ENCODE measurements at regions not wholly inside any gene's neighbourhood (a gene's known extent, or its start where the extent isn't known, plus 50 kb on each side); places are given as distances from the start of the nearest gene placed in this dataset.

DNA sequence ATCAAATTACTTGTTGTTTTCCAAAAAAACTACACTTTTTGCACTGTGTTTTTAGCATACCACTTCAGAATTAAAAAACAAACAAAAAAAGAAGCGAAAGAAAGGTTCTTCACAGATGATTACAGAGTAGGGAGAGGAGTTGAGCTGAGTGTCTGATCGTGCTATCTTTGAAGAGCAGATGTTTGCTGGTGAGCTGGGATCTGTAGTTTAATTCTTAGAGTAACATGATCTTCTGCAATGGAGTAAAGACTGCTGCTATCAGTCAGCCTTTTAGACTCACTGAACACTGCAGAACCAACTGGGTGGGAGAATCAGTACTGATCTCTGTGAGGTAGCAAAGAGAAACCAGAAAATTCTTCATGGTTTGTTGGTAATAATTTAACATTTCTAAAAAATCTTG is 1197.8 kb upstream of the SORCS1 start (continued):
- TF ChIP-seq, protein P1, sequence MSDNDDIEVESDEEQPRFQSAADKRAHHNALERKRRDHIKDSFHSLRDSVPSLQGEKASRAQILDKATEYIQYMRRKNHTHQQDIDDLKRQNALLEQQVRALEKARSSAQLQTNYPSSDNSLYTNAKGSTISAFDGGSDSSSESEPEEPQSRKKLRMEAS (CRISPR knock-in tag; IDR thresholded peaks at IDR 0.05), result no peak
- TF ChIP-seq OVOL2 (CRISPR knock-in tag; IDR thresholded peaks at IDR 0.05; ENCODE audit: borderline replicate concordance) (no peak), FOXJ3 (CRISPR knock-in tag; IDR thresholded peaks at IDR 0.05; ENCODE audit: borderline replicate concordance) (no peak), PRRX2 (CRISPR knock-in tag; IDR thresholded peaks at IDR 0.05) (no peak), ZNF423 (CRISPR knock-in tag; IDR thresholded peaks at IDR 0.05) (no peak), ZNF263 (CRISPR knock-in tag; IDR thresholded peaks at IDR 0.05; ENCODE audit: low read depth) (no peak), NR1H2 (CRISPR knock-in tag; IDR thresholded peaks at IDR 0.05) (no peak)
- TF ChIP-seq, protein P2, sequence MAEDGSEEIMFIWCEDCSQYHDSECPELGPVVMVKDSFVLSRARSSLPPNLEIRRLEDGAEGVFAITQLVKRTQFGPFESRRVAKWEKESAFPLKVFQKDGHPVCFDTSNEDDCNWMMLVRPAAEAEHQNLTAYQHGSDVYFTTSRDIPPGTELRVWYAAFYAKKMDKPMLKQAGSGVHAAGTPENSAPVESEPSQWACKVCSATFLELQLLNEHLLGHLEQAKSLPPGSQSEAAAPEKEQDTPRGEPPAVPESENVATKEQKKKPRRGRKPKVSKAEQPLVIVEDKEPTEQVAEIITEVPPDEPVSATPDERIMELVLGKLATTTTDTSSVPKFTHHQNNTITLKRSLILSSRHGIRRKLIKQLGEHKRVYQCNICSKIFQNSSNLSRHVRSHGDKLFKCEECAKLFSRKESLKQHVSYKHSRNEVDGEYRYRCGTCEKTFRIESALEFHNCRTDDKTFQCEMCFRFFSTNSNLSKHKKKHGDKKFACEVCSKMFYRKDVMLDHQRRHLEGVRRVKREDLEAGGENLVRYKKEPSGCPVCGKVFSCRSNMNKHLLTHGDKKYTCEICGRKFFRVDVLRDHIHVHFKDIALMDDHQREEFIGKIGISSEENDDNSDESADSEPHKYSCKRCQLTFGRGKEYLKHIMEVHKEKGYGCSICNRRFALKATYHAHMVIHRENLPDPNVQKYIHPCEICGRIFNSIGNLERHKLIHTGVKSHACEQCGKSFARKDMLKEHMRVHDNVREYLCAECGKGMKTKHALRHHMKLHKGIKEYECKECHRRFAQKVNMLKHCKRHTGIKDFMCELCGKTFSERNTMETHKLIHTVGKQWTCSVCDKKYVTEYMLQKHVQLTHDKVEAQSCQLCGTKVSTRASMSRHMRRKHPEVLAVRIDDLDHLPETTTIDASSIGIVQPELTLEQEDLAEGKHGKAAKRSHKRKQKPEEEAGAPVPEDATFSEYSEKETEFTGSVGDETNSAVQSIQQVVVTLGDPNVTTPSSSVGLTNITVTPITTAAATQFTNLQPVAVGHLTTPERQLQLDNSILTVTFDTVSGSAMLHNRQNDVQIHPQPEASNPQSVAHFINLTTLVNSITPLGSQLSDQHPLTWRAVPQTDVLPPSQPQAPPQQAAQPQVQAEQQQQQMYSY (CRISPR knock-in tag; IDR thresholded peaks at IDR 0.05), result no peak
- TF ChIP-seq, protein P3, sequence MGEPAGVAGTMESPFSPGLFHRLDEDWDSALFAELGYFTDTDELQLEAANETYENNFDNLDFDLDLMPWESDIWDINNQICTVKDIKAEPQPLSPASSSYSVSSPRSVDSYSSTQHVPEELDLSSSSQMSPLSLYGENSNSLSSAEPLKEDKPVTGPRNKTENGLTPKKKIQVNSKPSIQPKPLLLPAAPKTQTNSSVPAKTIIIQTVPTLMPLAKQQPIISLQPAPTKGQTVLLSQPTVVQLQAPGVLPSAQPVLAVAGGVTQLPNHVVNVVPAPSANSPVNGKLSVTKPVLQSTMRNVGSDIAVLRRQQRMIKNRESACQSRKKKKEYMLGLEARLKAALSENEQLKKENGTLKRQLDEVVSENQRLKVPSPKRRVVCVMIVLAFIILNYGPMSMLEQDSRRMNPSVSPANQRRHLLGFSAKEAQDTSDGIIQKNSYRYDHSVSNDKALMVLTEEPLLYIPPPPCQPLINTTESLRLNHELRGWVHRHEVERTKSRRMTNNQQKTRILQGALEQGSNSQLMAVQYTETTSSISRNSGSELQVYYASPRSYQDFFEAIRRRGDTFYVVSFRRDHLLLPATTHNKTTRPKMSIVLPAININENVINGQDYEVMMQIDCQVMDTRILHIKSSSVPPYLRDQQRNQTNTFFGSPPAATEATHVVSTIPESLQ (CRISPR knock-in tag; IDR thresholded peaks at IDR 0.05), result no peak
- TF ChIP-seq, protein P4, sequence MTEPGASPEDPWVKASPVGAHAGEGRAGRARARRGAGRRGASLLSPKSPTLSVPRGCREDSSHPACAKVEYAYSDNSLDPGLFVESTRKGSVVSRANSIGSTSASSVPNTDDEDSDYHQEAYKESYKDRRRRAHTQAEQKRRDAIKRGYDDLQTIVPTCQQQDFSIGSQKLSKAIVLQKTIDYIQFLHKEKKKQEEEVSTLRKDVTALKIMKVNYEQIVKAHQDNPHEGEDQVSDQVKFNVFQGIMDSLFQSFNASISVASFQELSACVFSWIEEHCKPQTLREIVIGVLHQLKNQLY (CRISPR knock-in tag; IDR thresholded peaks at IDR 0.05), result no peak
- TF ChIP-seq, protein P5, sequence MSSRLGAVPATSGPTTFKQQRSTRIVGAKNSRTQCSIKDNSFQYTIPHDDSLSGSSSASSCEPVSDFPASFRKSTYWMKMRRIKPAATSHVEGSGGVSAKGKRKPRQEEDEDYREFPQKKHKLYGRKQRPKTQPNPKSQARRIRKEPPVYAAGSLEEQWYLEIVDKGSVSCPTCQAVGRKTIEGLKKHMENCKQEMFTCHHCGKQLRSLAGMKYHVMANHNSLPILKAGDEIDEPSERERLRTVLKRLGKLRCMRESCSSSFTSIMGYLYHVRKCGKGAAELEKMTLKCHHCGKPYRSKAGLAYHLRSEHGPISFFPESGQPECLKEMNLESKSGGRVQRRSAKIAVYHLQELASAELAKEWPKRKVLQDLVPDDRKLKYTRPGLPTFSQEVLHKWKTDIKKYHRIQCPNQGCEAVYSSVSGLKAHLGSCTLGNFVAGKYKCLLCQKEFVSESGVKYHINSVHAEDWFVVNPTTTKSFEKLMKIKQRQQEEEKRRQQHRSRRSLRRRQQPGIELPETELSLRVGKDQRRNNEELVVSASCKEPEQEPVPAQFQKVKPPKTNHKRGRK (CRISPR knock-in tag; IDR thresholded peaks at IDR 0.05; ENCODE audit: borderline replicate concordance), result no peak

DNA sequence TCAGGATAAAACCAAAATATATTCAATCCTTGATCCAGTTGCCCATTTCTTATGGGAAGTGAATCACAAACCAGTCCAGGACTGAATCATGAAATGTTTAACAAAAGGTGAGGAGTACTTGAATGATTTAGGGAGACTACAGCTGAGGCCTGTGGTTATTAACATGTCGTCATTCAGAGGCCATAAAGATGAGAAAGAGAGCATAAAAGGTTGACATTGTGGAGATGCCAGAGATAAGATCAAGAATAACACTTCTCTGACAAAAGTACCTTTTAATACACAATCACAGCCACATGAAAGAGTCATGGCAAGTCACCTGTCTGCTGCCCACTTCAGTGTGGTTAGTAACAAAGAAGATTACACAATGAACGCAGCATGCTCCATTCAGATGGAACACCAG is 1195.7 kb upstream of the SORCS1 start:
- CTCF ChIA-PET, result no interaction called here
- POLR2A ChIA-PET, result no interaction called here
- Mint-ChIP-seq H3K27me3 (ENCODE audit: low read depth) (no peaks in the 10 kb centered on the region), H3K36me3 (no peaks in the 10 kb centered on the region), H3K4me1 (no peaks in the 10 kb centered on the region), H3K4me3 (no peak overlapping the region), H3K9me3 (peaks cover 7% of the 10 kb centered on the region; the same call in 1 of the 2 replicates), H3K27ac (no peak overlapping the region)
- ATAC-seq (no peak), DNase-seq (ENCODE audit: low spot score) (no peak)
- TF ChIP-seq, protein P6, sequence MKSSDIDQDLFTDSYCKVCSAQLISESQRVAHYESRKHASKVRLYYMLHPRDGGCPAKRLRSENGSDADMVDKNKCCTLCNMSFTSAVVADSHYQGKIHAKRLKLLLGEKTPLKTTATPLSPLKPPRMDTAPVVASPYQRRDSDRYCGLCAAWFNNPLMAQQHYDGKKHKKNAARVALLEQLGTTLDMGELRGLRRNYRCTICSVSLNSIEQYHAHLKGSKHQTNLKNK (CRISPR knock-in tag; IDR thresholded peaks at IDR 0.05), result no peak
- TF ChIP-seq, protein P7, sequence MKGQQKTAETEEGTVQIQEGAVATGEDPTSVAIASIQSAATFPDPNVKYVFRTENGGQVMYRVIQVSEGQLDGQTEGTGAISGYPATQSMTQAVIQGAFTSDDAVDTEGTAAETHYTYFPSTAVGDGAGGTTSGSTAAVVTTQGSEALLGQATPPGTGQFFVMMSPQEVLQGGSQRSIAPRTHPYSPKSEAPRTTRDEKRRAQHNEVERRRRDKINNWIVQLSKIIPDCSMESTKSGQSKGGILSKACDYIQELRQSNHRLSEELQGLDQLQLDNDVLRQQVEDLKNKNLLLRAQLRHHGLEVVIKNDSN (CRISPR knock-in tag; IDR thresholded peaks at IDR 0.05), result no peak
- TF ChIP-seq HMGA2 (CRISPR knock-in tag; IDR thresholded peaks at IDR 0.05), result no peak
- TF ChIP-seq, protein P8, sequence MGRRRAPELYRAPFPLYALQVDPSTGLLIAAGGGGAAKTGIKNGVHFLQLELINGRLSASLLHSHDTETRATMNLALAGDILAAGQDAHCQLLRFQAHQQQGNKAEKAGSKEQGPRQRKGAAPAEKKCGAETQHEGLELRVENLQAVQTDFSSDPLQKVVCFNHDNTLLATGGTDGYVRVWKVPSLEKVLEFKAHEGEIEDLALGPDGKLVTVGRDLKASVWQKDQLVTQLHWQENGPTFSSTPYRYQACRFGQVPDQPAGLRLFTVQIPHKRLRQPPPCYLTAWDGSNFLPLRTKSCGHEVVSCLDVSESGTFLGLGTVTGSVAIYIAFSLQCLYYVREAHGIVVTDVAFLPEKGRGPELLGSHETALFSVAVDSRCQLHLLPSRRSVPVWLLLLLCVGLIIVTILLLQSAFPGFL (CRISPR knock-in tag; IDR thresholded peaks at IDR 0.05; ENCODE audit: borderline replicate concordance), result no peak
- no peak for TF ChIP-seq ZNF671 (CRISPR knock-in tag; IDR thresholded peaks at IDR 0.05)
- no peak for TF ChIP-seq SMAD3 (CRISPR knock-in tag; IDR thresholded peaks at IDR 0.05; ENCODE audit: borderline replicate concordance)
- TF ChIP-seq, protein P9, sequence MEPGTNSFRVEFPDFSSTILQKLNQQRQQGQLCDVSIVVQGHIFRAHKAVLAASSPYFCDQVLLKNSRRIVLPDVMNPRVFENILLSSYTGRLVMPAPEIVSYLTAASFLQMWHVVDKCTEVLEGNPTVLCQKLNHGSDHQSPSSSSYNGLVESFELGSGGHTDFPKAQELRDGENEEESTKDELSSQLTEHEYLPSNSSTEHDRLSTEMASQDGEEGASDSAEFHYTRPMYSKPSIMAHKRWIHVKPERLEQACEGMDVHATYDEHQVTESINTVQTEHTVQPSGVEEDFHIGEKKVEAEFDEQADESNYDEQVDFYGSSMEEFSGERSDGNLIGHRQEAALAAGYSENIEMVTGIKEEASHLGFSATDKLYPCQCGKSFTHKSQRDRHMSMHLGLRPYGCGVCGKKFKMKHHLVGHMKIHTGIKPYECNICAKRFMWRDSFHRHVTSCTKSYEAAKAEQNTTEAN (CRISPR knock-in tag; IDR thresholded peaks at IDR 0.05), result no peak
- TF ChIP-seq, protein P10, sequence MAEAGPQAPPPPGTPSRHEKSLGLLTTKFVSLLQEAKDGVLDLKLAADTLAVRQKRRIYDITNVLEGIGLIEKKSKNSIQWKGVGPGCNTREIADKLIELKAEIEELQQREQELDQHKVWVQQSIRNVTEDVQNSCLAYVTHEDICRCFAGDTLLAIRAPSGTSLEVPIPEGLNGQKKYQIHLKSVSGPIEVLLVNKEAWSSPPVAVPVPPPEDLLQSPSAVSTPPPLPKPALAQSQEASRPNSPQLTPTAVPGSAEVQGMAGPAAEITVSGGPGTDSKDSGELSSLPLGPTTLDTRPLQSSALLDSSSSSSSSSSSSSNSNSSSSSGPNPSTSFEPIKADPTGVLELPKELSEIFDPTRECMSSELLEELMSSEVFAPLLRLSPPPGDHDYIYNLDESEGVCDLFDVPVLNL (CRISPR knock-in tag; IDR thresholded peaks at IDR 0.05; ENCODE audit: borderline replicate concordance, low read depth), result no peak
- TF ChIP-seq FOXP1 (CRISPR knock-in tag; IDR thresholded peaks at IDR 0.05; ENCODE audit: borderline replicate concordance), result no peak
- TF ChIP-seq NR1H2 (CRISPR knock-in tag; IDR thresholded peaks at IDR 0.05), result no peak

Data from WTC11 (cell line).